ENCODE measurements at regions not wholly inside any gene's neighbourhood (a gene's known extent, or its start where the extent isn't known, plus 50 kb on each side); places are given as distances from the start of the nearest gene placed in this dataset.

- no peak for TF ChIP-seq CTCF (IDR thresholded peaks at IDR 0.05)
- no peak for TF ChIP-seq POLR2A (IDR thresholded peaks at IDR 0.05)
Measured at GRCh38 chrY:14235070-14235469, 179.0 kb downstream of the VCY1B start.

Measured in adrenal gland (tissue), 5 donors.